Prostate gland (tissue), 2 donors: ENCODE measurements at regions not wholly inside any gene's neighbourhood (a gene's known extent, or its start where the extent isn't known, plus 50 kb on each side); places are given as distances from the start of the nearest gene placed in this dataset.

Experiments
- POLR2A ChIP-seq: fragments of 450-650 bp; IDR thresholded peaks from one replicate; pipeline ENCODE4 v1.6.1; 2016; ENCODE audit warnings: antibody characterized with exemption, mild to moderate bottlenecking
- POLR2AphosphoS5 ChIP-seq: sonication (generic); formaldehyde crosslinking; IDR thresholded peaks from one replicate; pipeline ENCODE4 v1.6.1; 2017; ENCODE audit warnings: antibody characterized with exemption
- TF ChIP-seq, protein P1 (sequence below), 4 experiments: fragments of 200-600 bp in 2 of 4; fragments of 450-650 bp in 2 of 4; sonication (generic) in 2 of 4; IDR thresholded peaks; 1 replicate in 3 of 4; 2 replicates in 1 of 4; pipeline ENCODE4 v1.5.1; 2016 to 2019; ENCODE audit warnings: antibody characterized with exemption in 4 of 4, mild to moderate bottlenecking in 2 of 4, moderate library complexity in 2 of 4

DNA sequence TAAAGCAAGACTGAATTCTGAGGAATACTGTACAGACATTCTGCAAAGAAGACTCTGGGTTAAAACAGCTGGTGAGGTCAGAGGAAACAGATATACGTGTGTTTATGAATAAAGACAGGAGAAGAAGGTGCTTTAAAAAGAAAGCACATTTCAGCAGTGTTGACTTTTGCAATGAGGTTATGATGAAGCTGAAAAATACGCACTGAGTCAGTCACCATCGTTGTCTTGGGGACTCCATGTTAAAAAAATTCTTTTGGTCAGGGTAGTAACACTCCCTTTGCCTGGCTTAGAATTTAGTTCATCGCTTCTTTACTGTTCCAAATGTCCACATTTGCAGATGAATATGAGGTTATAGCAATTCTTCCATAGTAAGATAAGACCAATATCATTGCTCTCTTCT is 1049.0 kb downstream of the TSN start:
- TF ChIP-seq, protein P1, sequence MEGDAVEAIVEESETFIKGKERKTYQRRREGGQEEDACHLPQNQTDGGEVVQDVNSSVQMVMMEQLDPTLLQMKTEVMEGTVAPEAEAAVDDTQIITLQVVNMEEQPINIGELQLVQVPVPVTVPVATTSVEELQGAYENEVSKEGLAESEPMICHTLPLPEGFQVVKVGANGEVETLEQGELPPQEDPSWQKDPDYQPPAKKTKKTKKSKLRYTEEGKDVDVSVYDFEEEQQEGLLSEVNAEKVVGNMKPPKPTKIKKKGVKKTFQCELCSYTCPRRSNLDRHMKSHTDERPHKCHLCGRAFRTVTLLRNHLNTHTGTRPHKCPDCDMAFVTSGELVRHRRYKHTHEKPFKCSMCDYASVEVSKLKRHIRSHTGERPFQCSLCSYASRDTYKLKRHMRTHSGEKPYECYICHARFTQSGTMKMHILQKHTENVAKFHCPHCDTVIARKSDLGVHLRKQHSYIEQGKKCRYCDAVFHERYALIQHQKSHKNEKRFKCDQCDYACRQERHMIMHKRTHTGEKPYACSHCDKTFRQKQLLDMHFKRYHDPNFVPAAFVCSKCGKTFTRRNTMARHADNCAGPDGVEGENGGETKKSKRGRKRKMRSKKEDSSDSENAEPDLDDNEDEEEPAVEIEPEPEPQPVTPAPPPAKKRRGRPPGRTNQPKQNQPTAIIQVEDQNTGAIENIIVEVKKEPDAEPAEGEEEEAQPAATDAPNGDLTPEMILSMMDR (IDR thresholded peaks at IDR 0.05) = no peak
- TF ChIP-seq POLR2AphosphoS5 = no peak
- no peak for TF ChIP-seq POLR2A
